ENCODE measurements at regions not wholly inside any gene's neighbourhood (a gene's known extent, or its start where the extent isn't known, plus 50 kb on each side); places are given as distances from the start of the nearest gene placed in this dataset.

DNA sequence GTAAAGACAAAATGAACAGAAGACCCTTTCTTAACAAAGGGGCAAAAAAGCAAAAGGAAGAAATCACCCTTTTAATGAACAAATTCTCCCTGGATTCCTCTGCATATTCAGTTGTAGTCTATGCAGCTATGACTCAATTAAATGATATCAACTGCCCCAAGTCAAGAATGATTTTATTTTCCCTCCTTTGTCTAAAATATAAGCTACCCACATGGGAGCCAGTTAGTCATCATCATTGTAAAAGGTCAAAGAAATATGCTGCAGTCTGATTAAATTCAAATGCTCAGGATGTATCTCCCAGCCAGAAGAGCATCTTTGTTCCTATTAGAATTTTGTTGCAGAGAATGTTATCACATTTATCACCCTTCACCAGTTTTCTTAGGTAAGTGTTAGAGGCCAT, 84.0 kb downstream of the SST start:
- Histone ChIP-seq H3K36me3 (no peaks in the 10 kb centered on the region), H3K27me3 (no peaks in the 10 kb centered on the region), H3K9me3 (no peaks in the 10 kb centered on the region), H3K4me1 (no peaks in the 10 kb centered on the region), H3K4me3 (no peak overlapping the region), H3K27ac (no peak overlapping the region)
- DNase-seq (ENCODE audit: low spot score in 2 of 2), result no peak
- TF ChIP-seq, protein P1, sequence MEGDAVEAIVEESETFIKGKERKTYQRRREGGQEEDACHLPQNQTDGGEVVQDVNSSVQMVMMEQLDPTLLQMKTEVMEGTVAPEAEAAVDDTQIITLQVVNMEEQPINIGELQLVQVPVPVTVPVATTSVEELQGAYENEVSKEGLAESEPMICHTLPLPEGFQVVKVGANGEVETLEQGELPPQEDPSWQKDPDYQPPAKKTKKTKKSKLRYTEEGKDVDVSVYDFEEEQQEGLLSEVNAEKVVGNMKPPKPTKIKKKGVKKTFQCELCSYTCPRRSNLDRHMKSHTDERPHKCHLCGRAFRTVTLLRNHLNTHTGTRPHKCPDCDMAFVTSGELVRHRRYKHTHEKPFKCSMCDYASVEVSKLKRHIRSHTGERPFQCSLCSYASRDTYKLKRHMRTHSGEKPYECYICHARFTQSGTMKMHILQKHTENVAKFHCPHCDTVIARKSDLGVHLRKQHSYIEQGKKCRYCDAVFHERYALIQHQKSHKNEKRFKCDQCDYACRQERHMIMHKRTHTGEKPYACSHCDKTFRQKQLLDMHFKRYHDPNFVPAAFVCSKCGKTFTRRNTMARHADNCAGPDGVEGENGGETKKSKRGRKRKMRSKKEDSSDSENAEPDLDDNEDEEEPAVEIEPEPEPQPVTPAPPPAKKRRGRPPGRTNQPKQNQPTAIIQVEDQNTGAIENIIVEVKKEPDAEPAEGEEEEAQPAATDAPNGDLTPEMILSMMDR (IDR thresholded peaks at IDR 0.05), result no peak
- no peak for TF ChIP-seq POLR2AphosphoS5 (IDR thresholded peaks at IDR 0.05)
- TF ChIP-seq POLR2A (IDR thresholded peaks at IDR 0.05), result no peak
- no peak for TF ChIP-seq EP300 (IDR thresholded peaks at IDR 0.05)

DNA sequence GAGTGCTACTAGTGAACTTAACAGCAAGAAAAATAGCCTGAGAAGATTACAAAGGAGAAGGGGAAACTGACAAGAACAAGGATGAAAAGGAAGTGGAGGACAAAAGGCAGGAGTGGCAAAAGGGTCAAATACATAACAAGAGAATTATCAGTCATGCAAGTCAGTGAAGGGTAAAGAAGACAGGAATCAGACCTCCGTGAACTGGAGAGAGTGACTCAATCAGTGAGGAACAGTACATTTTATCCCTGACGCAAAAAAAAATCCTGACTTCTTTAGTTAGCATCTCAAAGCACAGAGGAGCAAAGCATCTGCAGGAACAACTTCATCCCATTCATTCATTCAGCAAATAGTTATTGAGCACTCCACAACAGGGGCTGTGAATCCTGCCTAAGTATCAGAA, 97.8 kb downstream of the SST start:
- Histone ChIP-seq H3K36me3 (no peaks in the 10 kb centered on the region), H3K27me3 (no peaks in the 10 kb centered on the region), H3K4me1 (no peaks in the 10 kb centered on the region), H3K4me3 (no peak overlapping the region), H3K27ac (no peak overlapping the region), H3K9me3 (no peaks in the 10 kb centered on the region)
- no peak for TF ChIP-seq POLR2A (IDR thresholded peaks at IDR 0.05)
- no peak for DNase-seq (ENCODE audit: low spot score in 2 of 2)
- 65% methylated on average over 2 of the region's 2 CpGs for WGBS

DNA sequence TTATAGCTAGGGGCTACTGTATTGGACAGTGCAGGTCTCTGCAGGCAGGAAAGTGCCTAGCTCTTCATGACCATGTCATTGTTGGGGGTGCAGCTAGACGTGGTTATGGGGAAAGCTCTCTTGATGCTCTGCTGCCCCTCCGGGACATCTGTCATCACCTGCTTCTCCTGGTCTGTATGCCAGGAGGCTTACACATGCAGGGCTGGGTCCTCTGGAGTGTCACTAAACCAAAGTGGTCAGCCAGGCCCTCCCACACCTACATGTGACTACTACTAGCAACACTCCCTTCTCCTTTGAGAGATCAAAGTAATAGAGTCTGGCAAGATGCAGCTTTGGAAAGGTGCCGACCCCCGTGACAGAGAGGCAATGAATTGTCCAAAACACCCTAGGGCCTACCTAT, 98.5 kb downstream of the SST start:
- Histone ChIP-seq H3K27ac (no peak overlapping the region), H3K4me3 (no peak overlapping the region), H3K36me3 (no peaks in the 10 kb centered on the region), H3K27me3 (no peaks in the 10 kb centered on the region), H3K4me1 (no peaks in the 10 kb centered on the region), H3K9me3 (no peaks in the 10 kb centered on the region)
- 67% methylated on average over 1 of the region's 4 CpGs for WGBS
- TF ChIP-seq POLR2A (IDR thresholded peaks at IDR 0.05) (no peak), EP300 (IDR thresholded peaks at IDR 0.05) (no peak), POLR2AphosphoS5 (IDR thresholded peaks at IDR 0.05) (no peak)
- TF ChIP-seq, protein P1 (IDR thresholded peaks at IDR 0.05), result no peak
- no peak for DNase-seq (ENCODE audit: low spot score in 2 of 2)

DNA sequence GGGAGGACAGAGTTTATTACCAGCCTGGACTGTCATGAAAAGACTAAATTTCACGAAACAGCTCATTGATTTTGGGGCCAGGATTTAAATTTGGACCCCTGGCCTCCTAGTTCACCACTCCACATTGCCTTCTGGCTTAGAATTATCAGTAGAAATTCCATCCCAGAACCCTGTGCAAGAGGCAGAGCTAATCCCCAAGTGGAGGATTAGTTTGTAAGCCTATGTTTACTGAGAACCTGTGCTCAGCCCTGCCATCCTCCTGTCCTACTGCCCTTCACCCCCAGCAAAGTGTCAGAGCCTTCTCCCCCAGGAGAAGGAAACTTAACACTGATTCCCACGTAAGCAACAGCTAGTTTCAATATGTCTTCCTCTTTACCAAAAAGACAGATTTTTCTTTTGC, 99.4 kb downstream of the SST start:
- no peak overlapping the region for H3K4me3 ChIP-seq
- H3K9me3 ChIP-seq, result no peaks in the 10 kb centered on the region
- 76% methylated on average over 2 of the region's 2 CpGs for WGBS

DNA sequence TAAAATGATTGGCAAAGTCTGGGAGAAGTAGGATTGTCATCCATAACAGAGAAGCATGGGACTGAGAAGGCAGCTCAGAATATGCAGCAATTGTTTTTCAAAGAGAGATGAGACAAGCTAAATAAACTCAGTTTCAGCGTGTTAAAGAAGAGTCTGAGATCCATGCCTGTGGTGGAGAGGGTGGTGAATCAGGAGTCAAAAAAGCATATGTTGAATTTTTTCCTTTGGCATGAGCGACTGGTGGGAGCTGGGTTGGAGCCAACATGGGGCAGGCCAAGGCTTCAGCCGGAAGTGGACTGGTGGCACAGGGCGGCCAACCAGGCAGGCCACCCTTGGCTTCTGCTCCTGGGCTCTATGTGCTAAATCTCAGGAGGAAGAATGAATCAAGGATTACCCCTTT, 102.0 kb downstream of the SST start:
- Histone ChIP-seq H3K4me1 (no peaks in the 10 kb centered on the region), H3K27me3 (no peaks in the 10 kb centered on the region), H3K4me3 (no peak overlapping the region), H3K36me3 (no peaks in the 10 kb centered on the region), H3K27ac (no peak overlapping the region), H3K9me3 (no peaks in the 10 kb centered on the region)
- DNase-seq (ENCODE audit: low spot score in 2 of 2), result no peak
- TF ChIP-seq POLR2AphosphoS5 (IDR thresholded peaks at IDR 0.05) (no peak), POLR2A (IDR thresholded peaks at IDR 0.05) (no peak), EP300 (IDR thresholded peaks at IDR 0.05) (no peak)
- TF ChIP-seq, protein P1 (IDR thresholded peaks at IDR 0.05), result no peak
- 83% methylated on average over 4 of the region's 4 CpGs for WGBS

More for the DNA sequence above, 99.4 kb downstream of the SST start:
- TF ChIP-seq POLR2A (IDR thresholded peaks at IDR 0.05), result no peak
- no peak for TF ChIP-seq POLR2AphosphoS5 (IDR thresholded peaks at IDR 0.05)
- TF ChIP-seq, protein P1 (IDR thresholded peaks at IDR 0.05), result no peak
- TF ChIP-seq EP300 (IDR thresholded peaks at IDR 0.05), result no peak
- no peaks in the 10 kb centered on the region for H3K4me1 ChIP-seq
- H3K27me3 ChIP-seq, result no peaks in the 10 kb centered on the region
- no peak for DNase-seq (ENCODE audit: low spot score in 2 of 2)
- no peak overlapping the region for H3K27ac ChIP-seq
- no peaks in the 10 kb centered on the region for H3K36me3 ChIP-seq

DNA sequence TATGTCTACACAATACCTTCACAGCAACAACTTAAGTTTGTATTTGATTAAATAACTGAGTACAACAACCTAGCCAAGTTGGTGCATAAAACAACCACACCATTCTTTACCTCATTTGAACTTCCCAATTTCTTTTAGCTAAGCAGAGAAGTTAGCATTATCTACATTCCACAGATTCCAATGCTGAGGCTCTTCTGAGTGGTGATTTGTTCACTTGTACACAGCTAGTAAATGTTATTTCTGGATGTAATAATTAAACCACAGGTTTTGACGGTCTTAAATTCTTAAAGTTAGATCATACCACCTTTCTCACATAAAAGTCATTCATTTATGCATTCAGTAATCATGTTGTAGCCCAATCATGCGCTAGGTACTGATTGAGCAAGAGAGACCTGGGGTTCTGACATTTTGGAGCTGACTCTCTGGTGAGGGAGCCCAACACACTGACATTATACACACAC, 102.5 kb downstream of the SST start:
- H3K9me3 ChIP-seq, result no peaks in the 10 kb centered on the region
- no peak overlapping the region for H3K27ac ChIP-seq
- H3K4me3 ChIP-seq, result no peak overlapping the region
- no peak for DNase-seq (ENCODE audit: low spot score in 2 of 2)
- no peaks in the 10 kb centered on the region for H3K4me1 ChIP-seq
- WGBS, result 59% methylated on average over 2 of the region's 2 CpGs
- no peaks in the 10 kb centered on the region for H3K27me3 ChIP-seq
- TF ChIP-seq POLR2A (IDR thresholded peaks at IDR 0.05), result no peak
- TF ChIP-seq EP300 (IDR thresholded peaks at IDR 0.05), result no peak
- TF ChIP-seq, protein P1 (IDR thresholded peaks at IDR 0.05), result no peak
- no peak for TF ChIP-seq POLR2AphosphoS5 (IDR thresholded peaks at IDR 0.05)
- H3K36me3 ChIP-seq, result no peaks in the 10 kb centered on the region

All from suprapubic skin (tissue), 4 donors.